GM21515 (cell line): ENCODE measurements at regions not wholly inside any gene's neighbourhood (a gene's known extent, or its start where the extent isn't known, plus 50 kb on each side); places are given as distances from the start of the nearest gene placed in this dataset.
"Not testable (repeated sequence)": the region's sequence is repeated elsewhere in the genome, so short reads cannot be mapped to it uniquely, and the experiment has no call there.

Experiments
- ATAC-seq: cut with Tn5 transposase; IDR thresholded peaks from one replicate; pipeline ENCODE4 v1.9.1; 2021; ENCODE audit not compliant: unreplicated experiment

DNA sequence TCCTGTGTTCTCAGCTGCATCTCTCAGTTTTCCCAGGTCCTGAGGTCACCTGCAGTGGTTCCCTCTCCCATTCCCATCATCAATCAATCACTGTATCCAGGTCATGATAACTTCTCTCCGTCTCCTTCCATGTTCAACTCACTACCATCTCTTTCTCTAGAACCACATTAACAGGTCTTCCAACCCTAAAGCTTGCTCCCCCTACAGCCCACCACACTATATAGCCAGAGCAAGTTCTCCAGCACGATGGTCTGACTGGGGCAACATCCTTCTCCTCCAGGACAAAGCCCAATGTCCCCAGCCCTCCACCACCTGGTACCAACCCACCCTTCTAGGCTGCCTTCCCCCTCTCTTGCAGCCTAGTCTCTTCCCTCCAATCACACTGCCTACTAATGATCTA is 241.6 kb downstream of the CDK5RAP2 start:
- ATAC-seq: no peak

DNA sequence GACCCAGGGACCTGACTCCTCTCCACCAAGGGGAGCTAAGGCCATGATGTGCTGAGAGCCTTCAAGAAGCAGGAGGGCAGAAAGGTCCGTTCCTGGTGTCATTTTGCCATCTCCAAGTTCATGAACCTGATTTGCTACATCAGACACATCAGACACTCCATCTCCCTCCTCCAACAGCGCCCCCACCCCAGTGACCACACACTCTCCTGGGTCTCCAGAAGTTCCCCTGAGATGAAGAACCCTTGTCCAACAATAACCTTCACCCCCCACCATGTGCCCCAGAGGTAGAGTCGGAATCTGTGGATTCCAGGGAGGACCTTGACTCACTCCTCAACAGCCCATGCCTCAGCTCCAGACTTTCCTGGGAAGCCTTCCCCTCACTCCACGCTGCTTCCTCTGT is 242.8 kb downstream of the CDK5RAP2 start:
- ATAC-seq: no peak

DNA sequence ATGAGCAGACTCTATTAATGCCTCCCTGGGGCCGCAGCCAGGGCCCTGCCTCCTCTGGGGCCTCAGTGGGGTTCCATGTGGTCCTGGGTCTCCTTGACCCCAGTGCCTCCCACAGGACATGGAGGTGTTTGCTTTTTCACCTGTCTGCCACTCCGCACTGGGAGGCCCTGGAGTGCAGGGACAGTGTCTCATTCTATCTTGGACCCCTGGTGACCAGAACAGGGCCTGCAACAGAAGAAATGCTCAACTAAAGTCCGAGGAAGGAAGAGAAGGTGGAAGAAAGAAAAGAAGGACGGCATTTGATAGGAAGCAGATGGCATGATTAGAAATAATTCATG is 243.2 kb downstream of the CDK5RAP2 start:
- ATAC-seq: no peak

DNA sequence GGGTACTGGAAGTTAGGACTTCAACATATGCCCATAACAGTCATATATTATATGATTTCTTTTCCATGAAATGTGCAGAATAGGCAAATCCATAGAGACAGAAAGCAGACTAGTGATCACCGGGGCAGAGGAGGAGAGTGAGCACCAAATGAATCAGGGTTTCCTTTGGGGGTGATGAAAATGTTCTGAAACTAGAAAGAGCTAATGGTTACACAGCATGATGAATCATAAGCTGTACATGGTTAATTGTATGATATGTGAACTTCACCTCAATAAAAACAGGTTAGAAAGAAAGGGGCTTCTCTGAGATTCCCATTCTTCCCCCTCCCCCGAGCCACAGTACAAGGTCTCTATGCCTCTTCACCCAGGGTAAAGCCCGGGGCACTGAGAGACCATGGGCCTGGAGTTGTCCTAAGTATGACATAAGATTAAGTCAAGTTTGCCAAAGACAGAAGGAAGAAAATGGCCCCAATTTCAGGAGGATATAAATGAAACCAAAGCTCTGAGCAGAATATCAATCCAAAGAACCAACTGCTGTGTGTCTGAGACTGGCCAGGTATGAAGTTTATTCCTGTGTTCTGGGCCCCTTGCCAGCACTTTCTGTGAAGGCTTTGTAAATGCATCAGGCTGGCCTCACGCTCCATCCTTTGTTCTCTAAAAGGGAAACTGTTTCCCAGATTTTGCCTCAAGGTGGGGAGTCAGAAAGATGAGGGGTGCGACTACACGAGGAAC is 243.8 kb downstream of the CDK5RAP2 start:
- no peak for ATAC-seq

- ATAC-seq: no peak
Measured at GRCh38 chr9:120331913-120332312, 248.1 kb downstream of the CDK5RAP2 start.

- ATAC-seq: no peak
Measured at GRCh38 chr9:120330031-120330430, 249.9 kb downstream of the CDK5RAP2 start.

DNA sequence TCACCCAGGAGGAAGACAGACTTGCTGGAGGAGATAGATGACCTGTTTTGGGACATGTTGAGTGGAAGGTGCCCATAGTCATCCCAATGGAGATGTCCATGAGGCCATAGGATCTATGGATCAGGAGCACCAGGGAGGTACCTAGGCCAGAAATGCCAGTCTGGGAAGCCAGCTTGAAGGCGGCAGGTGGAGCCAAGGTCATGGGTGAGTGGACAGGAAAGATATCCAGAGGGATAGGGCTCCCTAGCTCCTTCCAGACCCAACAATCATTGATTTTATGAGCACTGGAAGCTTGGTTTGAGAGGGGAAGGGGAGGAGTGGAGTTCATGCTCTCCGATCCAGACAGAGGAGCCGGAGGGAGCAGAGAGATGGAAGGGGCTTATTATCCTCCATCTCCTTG is 252.6 kb downstream of the CDK5RAP2 start:
- ATAC-seq: no peak

DNA sequence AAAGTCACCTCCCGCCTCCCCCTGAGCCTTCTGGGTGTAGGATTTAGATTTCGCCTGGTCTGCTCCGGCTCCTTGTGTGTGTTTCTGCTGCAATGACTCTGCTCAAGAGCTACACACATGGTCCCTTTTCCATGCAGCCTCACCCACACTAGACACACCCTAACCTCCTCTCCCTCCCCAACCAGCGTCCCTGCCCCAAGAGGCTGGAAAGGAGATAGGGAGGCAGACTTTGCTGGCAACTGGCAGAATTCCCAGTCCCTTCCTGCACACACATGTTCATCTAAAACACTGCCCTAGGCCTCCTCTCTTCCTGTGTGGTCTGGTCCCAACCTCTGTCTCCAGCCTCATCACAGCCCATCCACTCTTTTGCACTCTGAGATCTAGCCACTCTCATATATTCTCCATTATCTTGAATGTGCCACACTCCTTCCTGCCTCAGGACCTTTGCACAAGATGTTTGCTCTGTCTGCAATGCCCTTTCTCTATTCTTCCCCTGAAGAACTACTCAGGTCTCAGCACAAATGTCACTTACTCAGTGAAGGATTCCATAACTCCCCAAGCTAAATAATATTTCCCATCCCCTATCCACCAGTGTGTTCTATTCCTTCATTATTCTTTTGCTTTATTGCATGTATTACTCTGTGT is 253.8 kb downstream of the CDK5RAP2 start:
- ATAC-seq: no peak

GRCh38 chr9:120324996-120325642 is 254.8 kb downstream of the CDK5RAP2 start:
- ATAC-seq: no peak

- ATAC-seq: no peak
Measured at GRCh38 chr9:120324461-120324860, 255.5 kb downstream of the CDK5RAP2 start.

GRCh38 chr9:120323125-120323524 is 256.8 kb downstream of the CDK5RAP2 start:
- ATAC-seq: no peak

- no peak for ATAC-seq
Measured at GRCh38 chr9:120319452-120319851, 260.5 kb downstream of the CDK5RAP2 start.

GRCh38 chr9:120315154-120315553 is 264.8 kb downstream of the CDK5RAP2 start:
- ATAC-seq: no peak

DNA sequence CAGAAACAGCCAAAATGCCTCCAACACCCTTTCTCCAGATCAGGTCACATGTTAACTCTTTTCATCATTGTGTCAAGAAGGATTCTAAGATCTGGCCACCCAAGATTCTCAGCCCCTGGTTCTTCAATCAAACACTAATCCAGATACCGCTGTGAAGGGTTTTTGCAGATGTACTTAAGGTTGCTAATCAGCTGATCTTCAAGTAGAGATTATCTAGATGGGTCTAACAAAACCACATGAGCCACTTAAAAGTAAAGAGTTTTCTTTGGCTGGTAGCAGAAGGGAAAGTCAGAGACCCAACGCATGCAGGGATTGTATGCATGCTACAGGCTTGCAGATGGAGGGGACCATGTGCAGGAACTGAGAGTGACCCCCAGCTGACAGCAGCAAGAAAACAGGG is 267.9 kb downstream of the CDK5RAP2 start:
- no peak for ATAC-seq

GRCh38 chr9:120310035-120310434 is 269.9 kb downstream of the CDK5RAP2 start:
- ATAC-seq: no peak

- ATAC-seq: no peak
Measured at GRCh38 chr9:120308495-120308894, 271.5 kb downstream of the CDK5RAP2 start.

GRCh38 chr9:120307599-120307998 is 272.4 kb downstream of the CDK5RAP2 start:
- ATAC-seq: no peak

DNA sequence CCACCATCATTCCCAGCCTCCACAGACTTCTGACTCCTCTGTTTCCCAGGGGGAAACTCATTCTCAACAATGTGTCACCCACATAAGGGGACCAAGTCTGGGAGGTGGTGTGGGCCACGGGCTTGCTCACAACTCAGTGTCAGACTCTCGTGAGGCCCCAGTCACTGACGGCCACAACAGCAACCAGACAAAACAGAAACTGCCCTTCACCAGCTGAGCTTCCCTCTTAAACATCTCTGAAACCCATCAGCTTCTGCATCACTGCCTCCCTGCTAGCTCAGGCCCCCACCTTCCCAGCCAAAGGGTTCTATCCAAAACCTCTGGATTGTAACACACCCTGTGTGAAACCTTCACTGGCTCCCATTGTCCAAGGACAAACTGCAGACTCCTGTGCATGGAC is 273.4 kb downstream of the CDK5RAP2 start:
- ATAC-seq: no peak

DNA sequence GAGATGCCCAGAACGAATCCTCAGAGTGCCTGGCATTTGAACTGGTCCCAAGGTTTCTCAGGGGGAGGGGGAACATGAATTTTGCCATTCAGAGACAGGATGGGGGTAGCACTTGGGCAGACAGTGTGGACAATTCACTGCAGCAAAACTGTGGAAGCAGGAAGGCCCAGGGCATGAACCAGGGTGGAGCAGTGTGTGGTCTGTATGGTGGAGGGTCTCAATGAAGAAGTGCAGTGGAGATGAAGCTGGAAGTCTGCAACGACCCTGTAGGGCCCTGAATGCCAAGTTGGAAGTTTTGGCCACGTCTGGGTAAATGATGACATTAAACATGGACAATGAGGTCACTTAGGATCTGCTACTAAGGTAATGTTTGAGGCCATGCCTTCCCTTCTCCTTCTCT is 273.9 kb downstream of the CDK5RAP2 start:
- ATAC-seq: no peak

DNA sequence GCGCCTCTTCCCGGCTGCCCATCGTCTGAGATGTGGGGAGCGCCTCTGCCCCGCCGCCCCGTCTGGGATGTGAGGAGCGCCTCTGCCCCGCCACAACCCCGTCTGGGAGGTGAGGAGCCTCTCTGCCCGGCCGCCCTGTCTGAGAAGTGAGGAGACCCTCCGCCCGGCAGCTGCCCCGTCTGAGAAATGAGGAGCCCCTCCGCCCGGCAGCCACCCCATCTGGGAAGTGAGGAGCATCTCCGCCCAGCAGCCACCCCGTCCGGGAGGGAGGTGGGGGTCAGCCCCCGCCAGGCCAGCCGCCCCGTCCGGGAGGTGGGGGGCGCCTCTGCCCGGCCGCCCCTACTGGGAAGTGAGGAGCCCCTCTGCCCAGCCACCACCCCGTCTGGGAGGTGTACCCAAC is 275.1 kb downstream of the CDK5RAP2 start:
- ATAC-seq: not testable (repeated sequence)

DNA sequence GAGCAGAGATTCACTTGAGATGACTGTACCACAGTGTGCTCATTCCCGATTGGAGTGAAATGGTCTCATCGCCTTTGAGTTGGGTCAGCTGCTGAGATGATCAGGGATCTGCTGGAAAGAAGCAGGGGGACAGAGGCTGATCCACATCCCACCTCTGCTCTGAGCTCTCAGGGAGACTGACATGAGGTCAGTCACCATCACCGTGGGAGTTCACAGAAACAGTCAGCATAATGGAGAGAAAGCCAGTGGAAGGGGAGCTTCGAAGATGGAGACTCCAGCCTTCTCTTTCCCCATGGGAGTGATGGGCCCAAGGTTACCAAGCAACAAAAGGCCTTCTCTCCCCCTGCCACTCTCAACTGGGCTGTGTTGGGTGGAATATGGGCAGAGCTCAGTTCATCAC is 276.4 kb downstream of the CDK5RAP2 start:
- no peak for ATAC-seq

DNA sequence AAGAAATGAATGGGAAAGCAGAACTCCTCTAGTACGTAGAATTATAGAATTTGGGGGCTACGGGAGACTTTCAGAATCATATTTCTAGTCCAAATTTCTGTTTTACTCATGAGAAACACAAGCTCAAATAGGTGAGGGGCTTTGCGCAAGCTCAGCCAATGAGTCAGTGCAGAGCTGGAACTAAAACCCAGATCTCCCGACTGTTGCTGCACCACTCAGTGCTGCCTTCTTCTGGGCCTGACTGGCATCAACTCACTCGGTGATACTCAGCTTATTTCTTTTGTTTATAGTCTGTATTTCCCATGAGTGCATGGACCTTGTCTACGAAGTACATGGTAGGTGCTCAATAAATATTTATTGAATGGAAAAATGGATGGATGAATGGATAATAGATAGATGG is 280.2 kb downstream of the CDK5RAP2 start:
- ATAC-seq: no peak
